ENCODE measurements at regions not wholly inside any gene's neighbourhood (a gene's known extent, or its start where the extent isn't known, plus 50 kb on each side); places are given as distances from the start of the nearest gene placed in this dataset.

- Histone ChIP-seq H3K4me2 (no peak overlapping the region), H3K9me3 (no peaks in the 10 kb centered on the region), H3K27me3 (ENCODE audit: insufficient read depth) (no peaks in the 10 kb centered on the region), H3K36me3 (replicated peaks in 1 of 2; ENCODE audit: control insufficient read depth in 1 of 2, insufficient read depth in 2 of 2, low read length in 1 of 2) (no peaks in the 10 kb centered on the region), H3K27ac (ENCODE audit: low read depth in 2 of 2, low read length in 1 of 2) (no peak overlapping the region), H3K9me2 (no peaks in the 10 kb centered on the region; the same call in 1 of the 2 replicates), H3K4me3 (ENCODE audit: low read depth in 2 of 2, low read length in 1 of 2) (no peak overlapping the region), H2AFZ (ENCODE audit: low read depth) (no peak overlapping the region), H3F3A (replicated peaks; ENCODE audit: insufficient read depth) (no peaks in the 10 kb centered on the region), H4K20me1 (ENCODE audit: insufficient read depth) (no peaks in the 10 kb centered on the region), H3K9ac (no peak overlapping the region), H3K4me1 (ENCODE audit: control insufficient read depth in 1 of 2, insufficient read depth in 2 of 2, low read depth in 1 of 2, low read length in 1 of 2) (no peaks in the 10 kb centered on the region), H3K79me2 (ENCODE audit: insufficient read depth) (no peaks in the 10 kb centered on the region)
- DNase-seq = no peak
- ChIA-PET POLR2A (no interaction called here), CTCF (interaction anchor here (1.3 kb wide), 1 partner anchor 9 kb away, joined by 3 read pairs; no protein-coding TSS in a partner anchor)
- 46% methylated on average over 1 of the region's 1 CpG for WGBS (ENCODE audit: low lambda C conversion rate)
- TF ChIP-seq CTCF (IDR thresholded peaks at IDR 0.05) (no peak), SIN3A (IDR thresholded peaks at IDR 0.05; ENCODE audit: borderline replicate concordance, low read depth, low read length) (no peak), GABPA (IDR thresholded peaks at IDR 0.05; ENCODE audit: low read depth) (no peak), CHD2 (IDR thresholded peaks at IDR 0.05; ENCODE audit: low read length, partially characterized antibody) (no peak), FOSL2 (IDR thresholded peaks at IDR 0.05; ENCODE audit: borderline replicate concordance, low read depth) (no peak), JUND (IDR thresholded peaks at IDR 0.05) (no peak), TEAD4 (IDR thresholded peaks at IDR 0.05; ENCODE audit: borderline replicate concordance, insufficient read depth) (no peak), EP300 (IDR thresholded peaks at IDR 0.05; ENCODE audit: borderline replicate concordance in 1 of 2, low read depth in 1 of 2, low read length in 1 of 2) (no peak), SMC3 (IDR thresholded peaks at IDR 0.05; ENCODE audit: low read depth, low read length) (no peak), TAF1 (IDR thresholded peaks at IDR 0.05; ENCODE audit: borderline replicate concordance, low read depth, low read length) (no peak), ZBTB33 (IDR thresholded peaks at IDR 0.05; ENCODE audit: borderline replicate concordance, low read depth) (no peak), MXI1 (IDR thresholded peaks at IDR 0.05; ENCODE audit: low read depth, low read length) (no peak), USF1 (IDR thresholded peaks at IDR 0.05; ENCODE audit: borderline replicate concordance, low read depth) (no peak)
Observed at GRCh38 chr11:91257667-91258066, 967.0 kb upstream of the FAT3 start.

Data from SK-N-SH (cell line).